ENCODE measurements at regions not wholly inside any gene's neighbourhood (a gene's known extent, or its start where the extent isn't known, plus 50 kb on each side); places are given as distances from the start of the nearest gene placed in this dataset.
"Not testable (repeated sequence)": the region's sequence is repeated elsewhere in the genome, so short reads cannot be mapped to it uniquely, and the experiment has no call there.

DNA sequence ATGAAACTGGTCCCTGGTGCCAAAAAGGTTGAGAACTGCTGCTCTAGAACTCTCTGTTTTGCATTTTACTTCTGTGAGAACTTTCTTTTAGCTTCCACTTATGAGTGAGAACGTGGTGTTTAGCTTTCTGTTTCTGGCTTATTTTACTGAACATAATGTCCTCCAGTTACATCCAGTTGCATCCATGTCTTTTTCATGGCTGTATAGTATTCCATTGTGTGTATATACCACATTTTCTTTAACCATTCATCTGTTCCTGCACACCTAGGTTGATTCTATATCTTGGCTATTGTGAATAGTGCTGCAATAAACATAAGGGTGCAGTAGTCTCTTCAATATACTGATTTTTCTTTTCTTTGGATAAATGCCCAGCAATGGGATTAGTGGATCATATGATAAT lies 165.7 kb downstream of the NPR3 start:
- Histone ChIP-seq H3K4me3 (no peak overlapping the region), H3K4me1 (no peaks in the 10 kb centered on the region), H3K9me3 (no peaks in the 10 kb centered on the region), H3K27ac (no peak overlapping the region), H3K36me3 (no peaks in the 10 kb centered on the region), H3K27me3 (no peaks in the 10 kb centered on the region)
- no peak for TF ChIP-seq CTCF (IDR thresholded peaks at IDR 0.05 in 4 of 5, conservative IDR thresholded peaks at IDR 0.05 in 1 of 5)
- ATAC-seq: no peak
- no peak for DNase-seq
- in situ Hi-C loops (cut with MboI; ENCODE audit: low sequenced_read_pairs in 4 of 4) (no loop called here), intact Hi-C loops (cut with DNase I; ENCODE audit: low total_unique reads) (no loop called here)

GRCh38 chr5:32879364-32879763 lies 168.2 kb downstream of the NPR3 start:
- ATAC-seq; DNase-seq; H3K27ac ChIP-seq; H3K27me3 ChIP-seq; H3K36me3 ChIP-seq; intact Hi-C loops (cut with DNase I; ENCODE audit: low total_unique reads); H3K4me3 ChIP-seq; H3K4me1 ChIP-seq; in situ Hi-C loops (cut with MboI; ENCODE audit: low sequenced_read_pairs in 4 of 4); H3K9me3 ChIP-seq: not testable (repeated sequence)

- Histone ChIP-seq H3K27ac (no peak overlapping the region), H3K9me3 (peaks cover 0 to 6% (median 2%) of the 10 kb centered on the region in 3 donors), H3K36me3 (no peaks in the 10 kb centered on the region), H3K27me3 (no peaks in the 10 kb centered on the region), H3K4me3 (no peak overlapping the region), H3K4me1 (no peaks in the 10 kb centered on the region)
- TF ChIP-seq POLR2A (IDR thresholded peaks at IDR 0.05) (no peak), CTCF (IDR thresholded peaks at IDR 0.05 in 4 of 5, conservative IDR thresholded peaks at IDR 0.05 in 1 of 5) (no peak)
- ATAC-seq (no peak), DNase-seq (no peak)
- intact Hi-C loops (cut with DNase I; ENCODE audit: low total_unique reads) (no loop called here), in situ Hi-C loops (cut with MboI; ENCODE audit: low sequenced_read_pairs in 4 of 4) (no loop called here)
These were observed 169.7 kb downstream of the NPR3 start for GRCh38 chr5:32880796-32881195.

DNA sequence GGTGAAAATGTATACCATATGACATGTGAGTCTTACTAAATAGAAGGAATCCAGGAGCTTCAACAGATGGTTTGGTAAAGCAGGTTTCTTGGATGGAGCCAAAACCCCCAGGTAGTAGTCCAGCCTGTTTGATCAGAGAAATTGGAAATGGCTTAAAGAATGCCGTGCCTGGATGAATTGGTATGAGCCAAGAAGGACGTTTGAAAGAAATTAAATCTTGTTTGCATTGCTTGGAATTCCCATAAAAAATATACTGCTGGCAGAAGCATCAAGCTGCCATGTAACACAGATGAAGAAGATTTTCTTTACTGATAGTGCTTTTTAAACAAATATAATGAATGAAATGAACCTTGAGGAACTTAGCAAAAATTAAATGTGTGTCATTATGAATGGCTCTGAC lies 176.3 kb downstream of the NPR3 start:
- in situ Hi-C loops (cut with MboI; ENCODE audit: low sequenced_read_pairs in 4 of 4): no loop called here
- no peaks in the 10 kb centered on the region for H3K4me1 ChIP-seq
- DNase-seq (no peak), ATAC-seq (no peak)
- no peak for TF ChIP-seq CTCF (IDR thresholded peaks at IDR 0.05 in 4 of 5, conservative IDR thresholded peaks at IDR 0.05 in 1 of 5)
- no peak for TF ChIP-seq POLR2A (IDR thresholded peaks at IDR 0.05)
- no peaks in the 10 kb centered on the region for H3K36me3 ChIP-seq
- no peaks in the 10 kb centered on the region for H3K27me3 ChIP-seq
- peaks cover 0 to 6% (median 2%) of the 10 kb centered on the region in 3 donors for H3K9me3 ChIP-seq
- intact Hi-C loops (cut with DNase I; ENCODE audit: low total_unique reads): no loop called here
- no peak overlapping the region for H3K4me3 ChIP-seq
- no peak overlapping the region for H3K27ac ChIP-seq

GRCh38 chr5:32889078-32889477 lies 178.0 kb downstream of the NPR3 start:
- no peak for TF ChIP-seq POLR2A (IDR thresholded peaks at IDR 0.05)
- TF ChIP-seq CTCF (IDR thresholded peaks at IDR 0.05 in 4 of 5, conservative IDR thresholded peaks at IDR 0.05 in 1 of 5): no peak
- Histone ChIP-seq H3K27ac (no peak overlapping the region), H3K4me1 (no peaks in the 10 kb centered on the region), H3K36me3 (no peaks in the 10 kb centered on the region), H3K4me3 (no peak overlapping the region), H3K9me3 (peaks cover 0 to 2% (median 0%) of the 10 kb centered on the region in 3 donors), H3K27me3 (no peaks in the 10 kb centered on the region)
- DNase-seq (no peak), ATAC-seq (no peak)
- intact Hi-C loops (cut with DNase I; ENCODE audit: low total_unique reads): no loop called here
- in situ Hi-C loops (cut with MboI; ENCODE audit: low sequenced_read_pairs in 4 of 4): no loop called here
